IMR-90 (cell line): ENCODE measurements at regions not wholly inside any gene's neighbourhood (a gene's known extent, or its start where the extent isn't known, plus 50 kb on each side); places are given as distances from the start of the nearest gene placed in this dataset.

ENCODE experiments used
- ATAC-seq: fragments of 200-7000 bp; cut with Tn5 transposase; 2 replicates; pipeline ENCODE4 v1.9.1; 2020; ENCODE audit warnings: low read depth, mild to moderate bottlenecking, moderate library complexity
- BruUV-seq: library from RNA; stranded (reverse); fragments of 400-500 nt; replicated peaks from 2 replicates; lab custom pipeline; 2021; lab: Mats Ljungman, UMichigan
- CTCF ChIA-PET: fragments of 300-600 bp; formaldehyde crosslinking; extraction: SDS; loops from one replicate; lab custom pipeline; 2021; ENCODE audit warnings: antibody characterized with exemption; lab: Yijun Ruan, JAX
- POLR2A ChIA-PET: fragments of 300-600 bp; sonication (Branson Sonifier 250); formaldehyde crosslinking; loops from one replicate; lab custom pipeline; 2022; ENCODE audit warnings: antibody characterized with exemption; ENCODE audit not compliant: unreplicated experiment; lab: Charles Lee
- DNase-seq: peaks from one replicate; pipeline ENCODE4 v3.0.0; 2013
- H2AFZ ChIP-seq: replicated peaks from 2 replicates; pipeline ENCODE3; 2013; ENCODE audit warnings: low read length, mild to moderate bottlenecking; ENCODE audit not compliant: poor library complexity
- H2AK5ac ChIP-seq: 2 replicates; pipeline ENCODE4 v1.6.1; 2013; ENCODE audit warnings: low read depth, low read length, inconsistent platforms
- H2AK9ac ChIP-seq: replicated peaks from 2 replicates; pipeline ENCODE3; 2013; ENCODE audit warnings: mild to moderate bottlenecking, low read depth, low read length, moderate library complexity; ENCODE audit not compliant: poor library complexity
- H2BK120ac ChIP-seq: 2 replicates; pipeline ENCODE4 v1.6.1; 2013; ENCODE audit warnings: low read depth, low read length, inconsistent platforms
- H2BK15ac ChIP-seq: 3 replicates; pipeline ENCODE4 v1.6.1; 2013; ENCODE audit warnings: low read depth, low read length, inconsistent platforms
- H2BK20ac ChIP-seq: 2 replicates; pipeline ENCODE4 v1.6.1; 2013; ENCODE audit warnings: low read depth, mild to moderate bottlenecking, inconsistent platforms, low read length, moderate library complexity
- H2BK5ac ChIP-seq: 2 replicates; pipeline ENCODE4 v1.6.1; 2013; ENCODE audit warnings: mild to moderate bottlenecking, low read depth, low read length, inconsistent platforms; ENCODE audit not compliant: poor library complexity, severe bottlenecking
- H3K14ac ChIP-seq: replicated peaks from 2 replicates; pipeline ENCODE4 v1.6.1; 2013; ENCODE audit warnings: low read depth, low read length, inconsistent platforms
- H3K18ac ChIP-seq: 2 replicates; pipeline ENCODE4 v1.6.1; 2013; ENCODE audit warnings: low read depth, low read length, control low read depth
- H3K23ac ChIP-seq: 2 replicates; pipeline ENCODE4 v1.6.1; 2013; ENCODE audit warnings: low read depth, low read length, inconsistent platforms
- H3K27ac ChIP-seq: 2 replicates; pipeline ENCODE4 v1.5.1; 2013; ENCODE audit warnings: mild to moderate bottlenecking, control low read depth, low read length; ENCODE audit not compliant: insufficient read depth
- H3K27me3 ChIP-seq: 2 replicates; pipeline ENCODE4 v1.6.1; 2013; ENCODE audit warnings: low read length; ENCODE audit not compliant: control insufficient read depth, insufficient read depth
- H3K36me3 ChIP-seq: 2 replicates; pipeline ENCODE4 v1.6.1; 2013; ENCODE audit warnings: low read length, mixed read lengths; ENCODE audit not compliant: control insufficient read depth, insufficient read depth
- H3K4ac ChIP-seq: 2 replicates; pipeline ENCODE4 v1.6.1; 2013; ENCODE audit warnings: low read depth, low read length, inconsistent platforms
- H3K4me1 ChIP-seq: 2 replicates; pipeline ENCODE4 v1.6.1; 2013; ENCODE audit warnings: low read length, mixed read lengths; ENCODE audit not compliant: control insufficient read depth, insufficient read depth
- H3K4me2 ChIP-seq: 2 replicates; pipeline ENCODE4 v1.6.1; 2013; ENCODE audit warnings: low read depth, mild to moderate bottlenecking, control low read depth, low read length, moderate library complexity
- H3K4me3 ChIP-seq: 2 replicates; pipeline ENCODE4 v1.5.1; 2013; ENCODE audit warnings: low read depth, mild to moderate bottlenecking, control low read depth, low read length, moderate library complexity; ENCODE audit not compliant: insufficient read depth
- H3K56ac ChIP-seq: 2 replicates; pipeline ENCODE4 v1.6.1; 2013; ENCODE audit warnings: low read length, inconsistent platforms; ENCODE audit not compliant: insufficient read depth; ENCODE audit errors: extremely low read depth
- H3K79me1 ChIP-seq, 2 experiments: 2 replicates each; pipeline ENCODE4 v1.6.1; 2013; ENCODE audit warnings: low read length in 2 of 2, inconsistent platforms in 1 of 2, low read depth in 1 of 2
- H3K9ac ChIP-seq: 2 replicates; pipeline ENCODE4 v1.6.1; 2013; ENCODE audit warnings: low read depth, low read length, control low read depth
- H3K9me1 ChIP-seq: 2 replicates; pipeline ENCODE4 v1.6.1; 2013; ENCODE audit warnings: low read length, inconsistent platforms; ENCODE audit not compliant: insufficient read depth
- H3K9me3 ChIP-seq: 2 replicates; pipeline ENCODE4 v1.6.1; 2013; ENCODE audit warnings: low read length; ENCODE audit not compliant: control insufficient read depth, insufficient read depth
- H4K20me1 ChIP-seq: 2 replicates; pipeline ENCODE4 v1.6.1; 2013; ENCODE audit warnings: low read length, inconsistent platforms; ENCODE audit not compliant: insufficient read depth
- H4K5ac ChIP-seq: 2 replicates; pipeline ENCODE4 v1.6.1; 2013; ENCODE audit warnings: mild to moderate bottlenecking, low read depth, low read length, control low read depth
- H4K8ac ChIP-seq, 2 experiments: 2 replicates each; pipeline ENCODE4 v1.6.1; 2013; ENCODE audit warnings: low read depth in 2 of 2, low read length in 2 of 2, control low read depth in 1 of 2, inconsistent platforms in 1 of 2
- H4K91ac ChIP-seq: 2 replicates; pipeline ENCODE4 v1.6.1; 2013; ENCODE audit warnings: low read depth, low read length, inconsistent platforms; ENCODE audit not compliant: insufficient read depth
- BHLHE40 ChIP-seq: fragments of 150-350 bp; IDR thresholded peaks from 2 replicates; pipeline ENCODE4 v1.6.1; 2016; ENCODE audit warnings: mild to moderate bottlenecking, low read depth, low read length
- ELK1 ChIP-seq: fragments of 150-350 bp; IDR thresholded peaks from 2 replicates; pipeline ENCODE4 v1.6.1; 2016; ENCODE audit warnings: low read depth, mild to moderate bottlenecking, low read length, moderate library complexity, borderline replicate concordance
- MAZ ChIP-seq: IDR thresholded peaks from 2 replicates; pipeline ENCODE4 v1.6.1; 2012; ENCODE audit warnings: low read depth, mild to moderate bottlenecking, low read length, improper control_type of control experiment, moderate library complexity, borderline replicate concordance
- WGBS, 2 experiments: methylation state at CpG; one replicate each; pipeline versions ENCODE4 v1.1.5 to v1.1.7; 2013; ENCODE audit warnings: missing lambda C conversion rate in 2 of 2; ENCODE audit not compliant: insufficient read length in 1 of 2; ENCODE audit errors: extremely low coverage in 2 of 2; 5-methylcytosine and 5-hydroxymethylcytosine counted together
- dilution Hi-C: fragments of 300-500 bp; cut with HindIII; formaldehyde crosslinking; loops from one replicate; pipeline ENCODE4 v1.14.3; 2018; ENCODE audit warnings: low sequenced_read_pairs; ENCODE audit not compliant: unreplicated experiment
- in situ Hi-C: fragments of 300-500 bp; cut with MboI; formaldehyde crosslinking; loops from 3 replicates; pipeline ENCODE4 v1.14.3; 2019; ENCODE audit warnings: low sequenced_read_pairs, inconsistent platforms, mixed read lengths
- intact Hi-C: fragments of 100-400 bp; cut with micrococcal nuclease; formaldehyde crosslinking; loops from 2 replicates; pipeline ENCODE4 v1.10.0; 2022

GRCh38 chrX:149221230-149221629 is 283.9 kb downstream of the IDS start:
- no peak overlapping the region for H3K56ac ChIP-seq
- H3K14ac ChIP-seq, result no peak overlapping the region
- no peak overlapping the region for H3K9ac ChIP-seq
- H2AK9ac ChIP-seq, result no peak overlapping the region
- BruUV-seq, result no TSS peak
- no peak overlapping the region for H2AK5ac ChIP-seq
- no CpG with 5 or more reads among the region's 6 CpGs for WGBS, 2 experiments
- no peaks in the 10 kb centered on the region for H3K79me1 ChIP-seq
- H4K8ac ChIP-seq, result no peak overlapping the region
- no peaks in the 10 kb centered on the region for H3K36me3 ChIP-seq
- no peak overlapping the region for H2BK15ac ChIP-seq
- H3K4ac ChIP-seq, result no peak overlapping the region
- no peak overlapping the region for H3K4me3 ChIP-seq
- no peak overlapping the region for H4K5ac ChIP-seq
- no peaks in the 10 kb centered on the region for H3K27me3 ChIP-seq
- ATAC-seq (no peak), DNase-seq (no peak)
- no peak overlapping the region for H4K91ac ChIP-seq
- no peak overlapping the region for H3K4me2 ChIP-seq
- CTCF ChIA-PET, result no interaction called here
- no peaks in the 10 kb centered on the region for H4K20me1 ChIP-seq
- no peak overlapping the region for H2BK20ac ChIP-seq
- POLR2A ChIA-PET, result no interaction called here
- H2BK120ac ChIP-seq, result no peak overlapping the region
- in situ Hi-C loops (no loop called here), dilution Hi-C loops (no loop called here), intact Hi-C loops (no loop called here)
- H3K23ac ChIP-seq, result no peak overlapping the region
- TF ChIP-seq BHLHE40, result no peak
- TF ChIP-seq ELK1, result no peak
- TF ChIP-seq MAZ, result no peak
- H3K9me1 ChIP-seq, result no peaks in the 10 kb centered on the region
- H3K27ac ChIP-seq, result no peak overlapping the region
- no peak overlapping the region for H3K18ac ChIP-seq
- H2BK5ac ChIP-seq, result no peak overlapping the region
- H3K4me1 ChIP-seq, result no peaks in the 10 kb centered on the region
- 0 out of 2 replicates have a peak, but pooled peaks cover 1% of the 10 kb centered on the region for H3K9me3 ChIP-seq
- no peak overlapping the region for H2AFZ ChIP-seq
